Glutamatergic neuron (in vitro differentiated cells): ENCODE measurements at regions not wholly inside any gene's neighbourhood (a gene's known extent, or its start where the extent isn't known, plus 50 kb on each side); places are given as distances from the start of the nearest gene placed in this dataset.

Experiments used
- DNase-seq: peaks from one replicate; pipeline ENCODE4 v3.0.0; 2022
- H3K27ac Mint-ChIP-seq: one replicate; pipeline ENCODE4 v1.8.0; 2020; ENCODE audit warnings: mild to moderate bottlenecking, mixed read lengths, inconsistent platforms; ENCODE audit not compliant: unreplicated experiment
- H3K27me3 Mint-ChIP-seq: one replicate; pipeline ENCODE4 v1.8.0; 2020; ENCODE audit warnings: mild to moderate bottlenecking, moderate library complexity, mixed read lengths, inconsistent platforms; ENCODE audit not compliant: unreplicated experiment
- H3K36me3 Mint-ChIP-seq: one replicate; pipeline ENCODE4 v1.8.0; 2020; ENCODE audit warnings: mild to moderate bottlenecking, mixed read lengths, inconsistent platforms; ENCODE audit not compliant: unreplicated experiment
- H3K4me1 Mint-ChIP-seq: one replicate; pipeline ENCODE4 v1.8.0; 2020; ENCODE audit warnings: mild to moderate bottlenecking, low read depth, mixed read lengths, inconsistent platforms; ENCODE audit not compliant: unreplicated experiment
- H3K4me3 Mint-ChIP-seq: one replicate; pipeline ENCODE4 v1.8.0; 2020; ENCODE audit warnings: mild to moderate bottlenecking, mixed read lengths, inconsistent platforms; ENCODE audit not compliant: unreplicated experiment
- H3K9me3 Mint-ChIP-seq: one replicate; pipeline ENCODE4 v1.8.0; 2020; ENCODE audit warnings: mild to moderate bottlenecking, moderate library complexity, mixed read lengths, inconsistent platforms; ENCODE audit not compliant: unreplicated experiment
- CTCF ChIP-seq: fragments of 200-600 bp; sonication (generic); IDR thresholded peaks from one replicate; pipeline ENCODE4 v1.5.0; 2021; ENCODE audit not compliant: partially characterized antibody, unreplicated experiment

GRCh38 chr10:4219901-4220300, 434.9 kb upstream of the KLF6 start:
- H3K4me3 Mint-ChIP-seq = no peak overlapping the region
- H3K36me3 Mint-ChIP-seq = no peaks in the 10 kb centered on the region

GRCh38 chr10:4217653-4218052, 432.6 kb upstream of the KLF6 start:
- H3K4me1 Mint-ChIP-seq = no peaks in the 10 kb centered on the region
- no peaks in the 10 kb centered on the region for H3K36me3 Mint-ChIP-seq
- H3K27me3 Mint-ChIP-seq = no peaks in the 10 kb centered on the region
- H3K9me3 Mint-ChIP-seq = no peaks in the 10 kb centered on the region
- no peak for DNase-seq
- H3K27ac Mint-ChIP-seq = no peak overlapping the region
- no peak for TF ChIP-seq CTCF
- H3K4me3 Mint-ChIP-seq = no peak overlapping the region

More at GRCh38 chr10:4219901-4220300, 434.9 kb upstream of the KLF6 start:
- H3K9me3 Mint-ChIP-seq = no peaks in the 10 kb centered on the region
- H3K27ac Mint-ChIP-seq = no peak overlapping the region
- no peaks in the 10 kb centered on the region for H3K4me1 Mint-ChIP-seq
- no peak for DNase-seq
- TF ChIP-seq CTCF = no peak
- no peaks in the 10 kb centered on the region for H3K27me3 Mint-ChIP-seq

GRCh38 chr10:4217187-4217586, 432.2 kb upstream of the KLF6 start:
- no peak for TF ChIP-seq CTCF
- Mint-ChIP-seq H3K4me1 (no peaks in the 10 kb centered on the region), H3K27ac (no peak overlapping the region), H3K36me3 (no peaks in the 10 kb centered on the region), H3K27me3 (no peaks in the 10 kb centered on the region), H3K4me3 (no peak overlapping the region), H3K9me3 (no peaks in the 10 kb centered on the region)
- DNase-seq = no peak

GRCh38 chr10:4216726-4217125, 431.7 kb upstream of the KLF6 start:
- no peak for DNase-seq
- Mint-ChIP-seq H3K36me3 (no peaks in the 10 kb centered on the region), H3K4me1 (no peaks in the 10 kb centered on the region), H3K4me3 (no peak overlapping the region), H3K9me3 (no peaks in the 10 kb centered on the region), H3K27ac (no peak overlapping the region), H3K27me3 (no peaks in the 10 kb centered on the region)
- TF ChIP-seq CTCF = no peak

- no peaks in the 10 kb centered on the region for H3K36me3 Mint-ChIP-seq
- no peaks in the 10 kb centered on the region for H3K9me3 Mint-ChIP-seq
- no peak overlapping the region for H3K27ac Mint-ChIP-seq
- TF ChIP-seq CTCF = no peak
- DNase-seq = no peak
- no peaks in the 10 kb centered on the region for H3K4me1 Mint-ChIP-seq
- H3K4me3 Mint-ChIP-seq = no peak overlapping the region
- no peaks in the 10 kb centered on the region for H3K27me3 Mint-ChIP-seq
These were observed 431.1 kb upstream of the KLF6 start for GRCh38 chr10:4215963-4216575.
